ENCODE measurements at regions not wholly inside any gene's neighbourhood (a gene's known extent, or its start where the extent isn't known, plus 50 kb on each side); places are given as distances from the start of the nearest gene placed in this dataset.

DNA sequence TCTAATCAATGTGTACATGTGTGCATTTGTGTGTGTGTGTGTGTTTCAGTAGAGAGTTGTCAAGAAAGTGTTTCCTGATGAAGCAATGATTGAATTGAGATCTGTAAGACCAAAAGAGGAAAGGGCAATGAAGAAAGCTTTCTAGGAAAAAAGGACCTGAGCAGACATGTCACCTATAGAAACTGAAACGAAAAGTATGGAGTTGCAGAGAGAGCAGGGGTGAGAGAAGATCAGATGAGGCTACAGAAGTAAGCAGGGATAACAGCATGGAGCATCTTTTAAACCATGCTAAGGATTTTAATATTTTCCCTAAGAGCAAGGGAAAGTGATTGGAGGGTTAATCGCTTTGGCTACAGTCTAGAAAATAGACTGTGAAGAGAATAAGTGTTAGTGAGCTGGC, 1459.4 kb upstream of the TENM4 start:
- no peak for DNase-seq

DNA sequence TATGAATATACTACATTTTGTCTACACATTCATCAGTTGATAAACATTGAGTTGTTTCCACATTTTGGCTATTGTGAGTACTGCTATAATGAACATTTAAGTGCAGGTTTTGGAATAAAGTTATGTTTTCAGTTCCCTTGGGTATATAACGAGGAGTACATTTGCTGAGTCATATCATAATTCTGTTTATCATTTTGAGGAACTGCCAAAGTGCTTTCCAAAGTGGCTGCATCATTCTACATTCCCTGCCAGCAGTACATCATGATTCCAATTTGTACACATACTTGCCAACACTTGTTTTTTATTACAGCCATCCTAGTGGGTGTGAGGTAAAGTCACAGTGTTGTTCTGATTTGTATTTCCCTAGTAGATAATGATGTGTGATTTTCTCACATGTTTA, 1458.6 kb upstream of the TENM4 start:
- peak; percentile 61 for DNase-seq

DNA sequence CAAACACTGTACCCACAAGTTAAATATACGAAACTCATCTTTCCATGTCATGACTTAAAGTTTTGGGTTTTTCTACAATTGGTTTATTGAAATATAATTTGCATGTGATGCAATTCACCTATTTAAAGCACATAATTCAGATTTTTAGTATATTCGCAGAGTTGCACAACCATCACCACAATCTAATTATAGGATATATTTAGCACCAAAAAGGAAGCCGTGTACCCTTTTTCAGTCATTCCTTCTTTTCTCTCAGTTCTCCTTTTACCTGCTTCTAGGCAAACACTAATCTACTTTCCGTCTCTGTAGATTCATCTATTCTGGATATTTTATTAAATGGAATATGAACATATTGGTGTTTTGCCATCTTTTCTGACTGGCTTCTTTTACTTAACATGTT, 1458.1 kb upstream of the TENM4 start:
- peak; percentile 4 for DNase-seq

GRCh38 chr11:80886684-80887083, 1445.9 kb upstream of the TENM4 start:
- no peak for DNase-seq

GRCh38 chr11:80873310-80873999, 1432.6 kb upstream of the TENM4 start:
- peak; percentile 18 for DNase-seq

DNA sequence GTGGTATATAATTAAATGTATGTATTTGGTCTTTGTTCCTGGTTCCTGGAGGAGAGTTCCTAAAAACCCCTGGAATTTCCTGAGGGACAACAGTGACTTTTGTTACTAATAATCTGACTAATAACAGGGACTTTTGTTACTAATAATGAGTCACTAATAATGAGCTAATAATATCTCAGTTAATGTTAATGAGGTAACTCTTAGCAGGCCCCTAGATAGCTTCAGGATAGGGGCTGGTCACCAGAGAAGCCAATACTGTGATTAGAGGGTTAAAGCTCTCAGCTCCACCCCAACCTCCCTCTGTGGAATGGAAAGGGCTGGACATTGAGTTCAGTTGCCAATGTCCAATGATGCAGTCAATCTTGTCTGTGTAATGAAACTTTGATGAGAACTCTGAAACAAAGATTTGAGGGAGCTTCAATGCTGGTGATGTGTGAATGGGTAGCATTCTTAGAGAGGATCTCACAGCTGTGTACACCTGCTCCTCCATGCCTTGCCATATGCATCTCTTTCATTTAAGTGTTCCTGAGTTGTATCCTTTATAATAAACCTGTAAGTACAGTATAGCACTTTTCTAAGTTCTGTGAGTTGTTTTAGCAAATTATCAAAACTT, 1431.4 kb upstream of the TENM4 start:
- DNase-seq: no peak

GRCh38 chr11:80868831-80869230, 1428.0 kb upstream of the TENM4 start:
- no peak for DNase-seq

DNA sequence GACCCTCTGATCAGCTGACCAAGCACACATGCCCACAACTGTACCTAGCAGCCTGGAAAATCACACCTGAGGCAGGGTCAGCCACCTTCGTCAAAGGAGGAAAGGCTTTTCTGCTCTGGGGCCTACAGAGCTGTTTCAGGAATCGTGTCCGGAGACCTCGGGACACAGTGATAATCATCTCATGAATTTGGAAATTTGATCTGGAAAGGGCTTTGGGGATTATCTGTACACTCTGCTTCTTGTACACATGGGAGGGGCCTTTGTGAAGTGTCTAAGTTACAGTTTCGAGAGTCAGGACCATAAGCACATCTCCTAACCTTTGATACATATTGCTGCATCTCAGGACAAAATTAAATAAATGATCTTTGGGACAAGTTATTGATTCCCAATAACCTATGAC, 1421.2 kb upstream of the TENM4 start:
- DNase-seq: no peak

GRCh38 chr11:80861193-80861592, 1420.4 kb upstream of the TENM4 start:
- no peak for DNase-seq

- peak; percentile 52 for DNase-seq
These were observed 1419.8 kb upstream of the TENM4 start for GRCh38 chr11:80860632-80861031.

- DNase-seq: peak; percentile 73
These were observed 1415.2 kb upstream of the TENM4 start for GRCh38 chr11:80856066-80856465.

GRCh38 chr11:80855426-80855825, 1414.6 kb upstream of the TENM4 start:
- DNase-seq: no peak

GRCh38 chr11:80849253-80849652, 1408.4 kb upstream of the TENM4 start:
- DNase-seq: no peak

DNA sequence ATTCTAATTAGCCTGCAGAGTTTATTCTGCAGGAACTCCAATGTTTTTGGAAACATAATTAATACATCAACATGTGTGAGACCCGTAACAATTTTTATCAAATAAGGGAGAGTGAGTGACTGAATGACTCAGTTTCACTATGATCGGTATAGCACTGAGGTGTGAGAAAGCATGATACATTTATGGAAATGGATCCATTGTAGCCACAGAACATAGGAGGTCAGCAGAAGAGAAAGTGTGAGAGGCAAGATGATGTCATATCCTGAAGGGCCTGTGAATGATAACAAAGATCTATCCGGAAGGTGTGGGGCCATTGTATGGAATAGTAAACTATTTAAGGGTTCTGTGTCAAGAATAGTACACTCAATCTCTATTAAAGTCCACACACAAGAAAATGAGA, 1406.1 kb upstream of the TENM4 start:
- DNase-seq: no peak

GRCh38 chr11:80846442-80846841, 1405.6 kb upstream of the TENM4 start:
- no peak for DNase-seq

DNA sequence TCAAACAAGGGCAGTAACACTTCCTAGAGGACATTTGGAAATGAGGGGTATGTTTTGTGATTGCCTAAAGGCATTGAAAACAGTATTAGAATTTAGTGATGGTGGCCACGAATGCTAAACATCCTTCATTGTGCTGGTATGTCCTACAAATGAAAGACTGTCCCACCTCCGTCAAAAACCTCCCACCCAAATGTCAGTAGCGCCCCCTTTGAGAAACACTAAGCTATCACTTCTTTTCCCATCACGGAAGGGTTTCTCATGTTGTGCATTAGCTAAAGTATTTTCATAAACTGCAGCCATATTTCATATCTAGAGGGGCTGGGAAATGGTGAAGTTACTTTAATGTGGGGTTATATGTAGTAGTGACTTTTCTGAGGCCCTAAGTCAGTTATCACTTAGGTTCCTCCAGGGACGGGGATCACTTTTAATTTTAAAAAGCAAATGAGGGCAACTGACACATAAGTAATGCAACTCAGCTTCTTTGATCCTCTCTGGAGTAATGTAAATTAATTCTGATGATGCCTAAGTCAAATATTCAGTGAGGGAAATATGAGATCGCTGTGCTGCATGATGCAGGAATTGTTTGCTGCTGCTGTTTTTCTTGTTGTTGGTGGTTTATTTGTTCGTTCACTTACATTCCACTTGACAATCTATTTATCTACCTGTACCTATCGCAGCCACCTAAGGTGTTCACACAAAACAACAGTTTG, 1403.4 kb upstream of the TENM4 start:
- no peak for DNase-seq

- no peak for DNase-seq
These were observed 1402.6 kb upstream of the TENM4 start for GRCh38 chr11:80843266-80843974.

- DNase-seq: no peak
These were observed 1401.4 kb upstream of the TENM4 start for GRCh38 chr11:80842246-80842645.

DNA sequence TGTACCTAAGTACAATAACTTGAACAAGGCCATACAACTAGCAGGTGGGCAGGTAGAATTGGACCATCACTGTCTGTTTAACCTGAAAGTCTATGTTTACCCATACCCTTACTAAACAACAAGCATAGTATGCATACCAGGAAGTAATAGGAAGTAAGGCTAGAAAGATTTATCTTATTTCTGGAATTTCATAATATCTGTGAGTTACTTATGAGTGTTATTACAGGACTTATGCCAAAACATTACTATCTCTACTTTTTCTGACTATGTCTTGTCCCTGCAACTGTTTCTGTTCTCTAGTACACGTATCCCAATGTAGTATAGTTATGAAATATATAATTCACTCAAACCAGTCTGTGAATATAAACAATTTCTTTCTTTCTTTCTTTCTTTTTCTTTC, 1400.8 kb upstream of the TENM4 start:
- DNase-seq: peak; percentile 3

GRCh38 chr11:80838153-80838552, 1397.3 kb upstream of the TENM4 start:
- no peak for DNase-seq

GRCh38 chr11:80837051-80837450, 1396.2 kb upstream of the TENM4 start:
- no peak for DNase-seq

- DNase-seq: no peak
These were observed 1390.5 kb upstream of the TENM4 start for GRCh38 chr11:80831374-80831773.

GRCh38 chr11:80827781-80828180, 1387.0 kb upstream of the TENM4 start:
- no peak for DNase-seq

- no peak for DNase-seq
These were observed 1386.0 kb upstream of the TENM4 start for GRCh38 chr11:80826808-80827207.

Data from fibroblast of skin of right biceps (primary cell).